Suprapubic skin (tissue), 4 donors: ENCODE measurements at regions not wholly inside any gene's neighbourhood (a gene's known extent, or its start where the extent isn't known, plus 50 kb on each side); places are given as distances from the start of the nearest gene placed in this dataset.

ENCODE experiments used
- DNase-seq, 2 donors: peaks; one replicate each; pipeline ENCODE4 v3.0.0-alpha.2; 2019; ENCODE audit warnings: low spot score in 2 of 2
- H3K27ac ChIP-seq: fragments of 200-600 bp; sonication (generic); one replicate; pipeline ENCODE4 v1.5.1; 2019
- H3K27me3 ChIP-seq: fragments of 200-600 bp; sonication (generic); one replicate; pipeline ENCODE4 v1.5.1; 2019
- H3K36me3 ChIP-seq: fragments of 200-600 bp; sonication (generic); one replicate; pipeline ENCODE4 v1.5.1; 2019
- H3K4me1 ChIP-seq: fragments of 200-600 bp; sonication (generic); one replicate; pipeline ENCODE4 v1.5.1; 2019
- H3K4me3 ChIP-seq: fragments of 200-600 bp; sonication (generic); one replicate; pipeline ENCODE4 v1.5.1; 2019; ENCODE audit warnings: mild to moderate bottlenecking
- H3K9me3 ChIP-seq: fragments of 200-600 bp; sonication (generic); one replicate; pipeline ENCODE4 v1.5.1; 2019
- CTCF ChIP-seq, 2 donors: fragments of 200-600 bp in 1 of 2; fragments of 450-650 bp in 1 of 2; sonication (generic) in 1 of 2; IDR thresholded peaks; one replicate each; pipeline ENCODE4 v1.5.1; 2016 to 2019; ENCODE audit warnings: antibody characterized with exemption in 2 of 2, mild to moderate bottlenecking in 1 of 2, moderate library complexity in 1 of 2
- EP300 ChIP-seq: sonication (generic); formaldehyde crosslinking; IDR thresholded peaks from one replicate; pipeline ENCODE4 v1.6.1; 2017; ENCODE audit warnings: antibody characterized with exemption
- POLR2A ChIP-seq, 2 donors: fragments of 450-650 bp; IDR thresholded peaks; one replicate each; pipeline ENCODE4 v1.6.1; 2017; ENCODE audit warnings: antibody characterized with exemption in 2 of 2, mild to moderate bottlenecking in 2 of 2, moderate library complexity in 2 of 2
- POLR2AphosphoS5 ChIP-seq, 3 donors: sonication (generic); formaldehyde crosslinking; IDR thresholded peaks; one replicate each; pipeline ENCODE4 v1.6.1; 2017; ENCODE audit warnings: antibody characterized with exemption in 3 of 3
- WGBS: methylation state at CpG from one replicate; pipeline ENCODE4 v1.1.5; 2018; 5-methylcytosine and 5-hydroxymethylcytosine counted together

GRCh38 chr15:29612096-29612495 lies 210.2 kb downstream of the TJP1 start:
- H3K27me3 ChIP-seq, result peaks cover 6% of the 10 kb centered on the region
- H3K27ac ChIP-seq, result no peak overlapping the region
- H3K9me3 ChIP-seq, result no peaks in the 10 kb centered on the region
- 21% methylated on average over 6 of the region's 6 CpGs for WGBS
- H3K36me3 ChIP-seq, result no peaks in the 10 kb centered on the region
- H3K4me1 ChIP-seq, result no peaks in the 10 kb centered on the region
- no peak for TF ChIP-seq POLR2AphosphoS5 (IDR thresholded peaks at IDR 0.05)
- TF ChIP-seq POLR2A (IDR thresholded peaks at IDR 0.05), result no peak
- no peak for TF ChIP-seq CTCF (IDR thresholded peaks at IDR 0.05)
- TF ChIP-seq EP300, result no peak
- DNase-seq, result no peak
- H3K4me3 ChIP-seq, result no peak overlapping the region

- TF ChIP-seq POLR2AphosphoS5 (IDR thresholded peaks at IDR 0.05) (no peak), CTCF (IDR thresholded peaks at IDR 0.05) (no peak), POLR2A (IDR thresholded peaks at IDR 0.05) (no peak), EP300 (no peak)
- no peak overlapping the region for H3K4me3 ChIP-seq
- no peaks in the 10 kb centered on the region for H3K36me3 ChIP-seq
- no peaks in the 10 kb centered on the region for H3K4me1 ChIP-seq
- no peak for DNase-seq
- peaks cover 6% of the 10 kb centered on the region for H3K27me3 ChIP-seq
- H3K27ac ChIP-seq, result no peak overlapping the region
- H3K9me3 ChIP-seq, result no peaks in the 10 kb centered on the region
- WGBS, result 38% methylated on average over 3 of the region's 3 CpGs
These were observed 211.2 kb downstream of the TJP1 start for GRCh38 chr15:29611057-29611456.

GRCh38 chr15:29601811-29602210 lies 220.5 kb downstream of the TJP1 start:
- TF ChIP-seq EP300 (no peak), POLR2A (IDR thresholded peaks at IDR 0.05) (no peak), CTCF (IDR thresholded peaks at IDR 0.05) (no peak)
- Histone ChIP-seq H3K27me3 (no peaks in the 10 kb centered on the region), H3K9me3 (no peaks in the 10 kb centered on the region), H3K27ac (no peak overlapping the region), H3K36me3 (no peaks in the 10 kb centered on the region), H3K4me1 (no peaks in the 10 kb centered on the region), H3K4me3 (no peak overlapping the region)
- DNase-seq, result no peak
- WGBS, result 83% methylated on average over 5 of the region's 5 CpGs

- H3K9me3 ChIP-seq, result no peaks in the 10 kb centered on the region
- 92% methylated on average over 1 of the region's 1 CpG for WGBS
- H3K27me3 ChIP-seq, result no peaks in the 10 kb centered on the region
- H3K4me1 ChIP-seq, result no peaks in the 10 kb centered on the region
- no peak for DNase-seq
- no peak overlapping the region for H3K4me3 ChIP-seq
- H3K36me3 ChIP-seq, result no peaks in the 10 kb centered on the region
- TF ChIP-seq CTCF (IDR thresholded peaks at IDR 0.05), result no peak
- no peak for TF ChIP-seq POLR2AphosphoS5 (IDR thresholded peaks at IDR 0.05)
- no peak overlapping the region for H3K27ac ChIP-seq
These were observed 222.0 kb downstream of the TJP1 start for GRCh38 chr15:29600262-29600661.

- TF ChIP-seq POLR2A (IDR thresholded peaks at IDR 0.05) (no peak), EP300 (no peak), CTCF (IDR thresholded peaks at IDR 0.05) (no peak), POLR2AphosphoS5 (IDR thresholded peaks at IDR 0.05) (no peak)
- H3K4me1 ChIP-seq, result no peaks in the 10 kb centered on the region
- 55% methylated on average over 3 of the region's 3 CpGs for WGBS
- H3K9me3 ChIP-seq, result no peaks in the 10 kb centered on the region
- DNase-seq, result no peak
- no peak overlapping the region for H3K27ac ChIP-seq
- no peaks in the 10 kb centered on the region for H3K27me3 ChIP-seq
- H3K4me3 ChIP-seq, result no peak overlapping the region
- no peaks in the 10 kb centered on the region for H3K36me3 ChIP-seq
These were observed 226.0 kb downstream of the TJP1 start for GRCh38 chr15:29596266-29596665.
